ENCODE measurements at regions not wholly inside any gene's neighbourhood (a gene's known extent, or its start where the extent isn't known, plus 50 kb on each side); places are given as distances from the start of the nearest gene placed in this dataset.
"Not testable (repeated sequence)": the region's sequence is repeated elsewhere in the genome, so short reads cannot be mapped to it uniquely, and the experiment has no call there.

DNA sequence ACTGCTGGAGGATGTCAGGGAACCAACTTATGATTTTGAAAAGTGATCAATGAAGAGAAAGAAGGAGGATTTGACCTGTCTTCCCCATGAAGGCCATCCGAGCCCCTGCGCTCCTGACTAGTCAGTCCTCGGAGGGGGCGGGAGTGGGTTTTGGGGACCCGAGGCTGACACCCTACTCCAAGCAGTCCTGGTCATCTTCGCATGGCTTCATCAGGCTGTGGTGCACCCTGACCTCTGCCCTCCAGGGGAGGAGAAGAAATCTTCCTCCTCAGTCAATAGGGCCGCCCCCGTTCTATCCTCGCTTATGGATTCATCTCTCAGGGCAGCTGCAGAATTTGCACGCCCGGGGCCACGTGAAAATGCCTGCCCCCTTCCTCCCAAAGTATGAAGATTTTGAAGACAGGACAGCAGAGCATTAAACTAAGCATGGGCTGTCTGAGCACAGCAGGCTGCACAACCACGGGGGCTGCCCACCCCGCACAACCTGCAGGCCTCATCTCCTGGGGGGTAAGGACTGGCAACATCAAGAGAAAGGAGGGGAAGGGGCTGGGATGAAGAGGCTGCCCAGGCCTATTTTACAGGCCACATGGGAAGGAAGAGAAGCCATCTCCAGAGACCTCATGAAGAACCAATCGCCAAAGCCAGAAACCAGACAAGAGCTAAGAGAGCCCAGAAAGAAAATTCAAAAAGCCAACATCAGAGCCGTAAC, 138.1 kb upstream of the PHACTR3 start:
- no peak for DNase-seq

DNA sequence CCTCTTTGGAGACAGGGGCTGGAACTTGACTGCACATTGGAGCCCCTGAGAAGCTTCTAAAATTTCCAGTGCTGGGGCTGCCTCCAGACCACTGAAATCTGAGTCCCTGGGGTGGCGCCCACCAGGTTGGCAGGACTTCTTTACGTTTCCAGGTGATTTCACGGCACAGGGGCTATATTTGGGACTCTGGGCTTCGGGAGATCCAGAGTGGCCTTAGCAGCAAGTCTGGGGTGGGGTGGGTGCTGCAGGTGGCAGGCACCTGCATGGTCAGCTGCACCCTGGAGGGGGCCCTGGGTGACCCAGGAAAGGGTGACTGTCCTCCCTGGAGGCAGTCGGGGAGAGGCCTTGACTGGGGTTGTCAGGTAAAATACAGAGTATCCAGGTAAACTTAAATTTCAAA, 135.5 kb upstream of the PHACTR3 start:
- DNase-seq: no peak

DNA sequence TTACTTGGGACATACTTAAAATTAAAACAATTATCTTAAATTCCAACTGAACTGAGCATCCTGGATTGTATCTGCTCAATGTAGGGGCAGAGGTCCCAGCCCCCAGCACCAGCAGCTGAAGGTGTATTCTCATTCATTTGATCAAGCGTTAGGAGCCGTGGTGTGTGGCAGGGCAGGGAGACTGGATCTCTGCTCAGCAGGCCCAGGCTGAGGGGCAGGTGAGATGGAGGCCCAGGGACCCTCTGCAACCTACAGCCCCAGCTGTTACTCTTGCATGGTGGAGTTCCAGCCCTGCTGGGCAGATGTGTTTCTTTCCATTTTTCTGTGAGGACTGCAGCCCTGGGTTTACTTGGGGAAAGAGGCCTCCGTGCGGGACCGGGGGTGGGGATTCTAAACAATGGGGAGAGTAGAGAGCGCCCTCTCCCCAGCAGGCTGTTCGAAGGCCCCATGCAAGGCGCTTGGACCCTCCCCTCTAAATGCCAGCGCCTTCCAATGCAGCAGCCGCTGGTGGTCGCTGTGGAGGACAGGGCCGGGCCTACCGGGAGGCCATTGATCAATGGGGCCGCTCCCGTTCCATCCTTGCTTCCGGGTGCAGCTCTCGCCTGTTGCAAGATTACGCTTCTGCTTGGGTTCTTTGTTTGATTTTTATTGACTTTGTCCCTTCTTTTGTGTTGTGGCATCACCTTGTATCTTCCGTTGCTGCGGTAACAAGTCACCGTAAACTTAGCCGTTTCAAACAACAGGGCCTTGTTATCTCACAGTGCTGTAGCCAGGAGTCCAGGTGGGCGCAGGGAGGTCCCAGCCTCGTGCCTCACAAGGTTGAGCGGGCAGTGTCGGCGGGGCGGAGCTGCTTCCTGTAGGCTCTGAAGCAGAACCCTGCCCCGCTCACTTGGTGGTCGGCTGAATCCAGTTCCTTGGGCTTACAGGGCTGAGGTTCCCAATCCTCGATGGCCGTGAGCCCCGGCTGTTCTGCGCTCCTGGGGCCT, 134.8 kb upstream of the PHACTR3 start:
- no peak for DNase-seq

DNA sequence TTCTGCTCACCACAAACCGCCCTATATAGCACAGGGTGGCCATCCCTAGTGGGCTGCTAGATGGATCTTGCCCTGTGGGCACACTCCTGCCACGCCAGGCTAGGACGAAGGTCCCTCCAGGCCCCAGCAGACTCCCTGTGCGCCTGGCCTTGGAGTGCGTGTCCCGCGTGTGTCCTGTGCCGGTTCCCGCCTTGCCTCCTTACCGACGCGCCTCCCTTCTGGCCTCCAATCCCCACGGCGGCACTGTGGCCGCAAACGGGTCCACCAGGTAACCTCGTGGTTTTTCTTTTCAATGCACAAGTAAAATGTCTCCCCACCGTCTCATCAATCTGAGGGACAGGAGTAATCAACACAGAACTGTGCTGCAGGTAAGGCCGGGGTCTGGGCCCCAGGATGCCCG, 133.8 kb upstream of the PHACTR3 start:
- no peak for DNase-seq

DNA sequence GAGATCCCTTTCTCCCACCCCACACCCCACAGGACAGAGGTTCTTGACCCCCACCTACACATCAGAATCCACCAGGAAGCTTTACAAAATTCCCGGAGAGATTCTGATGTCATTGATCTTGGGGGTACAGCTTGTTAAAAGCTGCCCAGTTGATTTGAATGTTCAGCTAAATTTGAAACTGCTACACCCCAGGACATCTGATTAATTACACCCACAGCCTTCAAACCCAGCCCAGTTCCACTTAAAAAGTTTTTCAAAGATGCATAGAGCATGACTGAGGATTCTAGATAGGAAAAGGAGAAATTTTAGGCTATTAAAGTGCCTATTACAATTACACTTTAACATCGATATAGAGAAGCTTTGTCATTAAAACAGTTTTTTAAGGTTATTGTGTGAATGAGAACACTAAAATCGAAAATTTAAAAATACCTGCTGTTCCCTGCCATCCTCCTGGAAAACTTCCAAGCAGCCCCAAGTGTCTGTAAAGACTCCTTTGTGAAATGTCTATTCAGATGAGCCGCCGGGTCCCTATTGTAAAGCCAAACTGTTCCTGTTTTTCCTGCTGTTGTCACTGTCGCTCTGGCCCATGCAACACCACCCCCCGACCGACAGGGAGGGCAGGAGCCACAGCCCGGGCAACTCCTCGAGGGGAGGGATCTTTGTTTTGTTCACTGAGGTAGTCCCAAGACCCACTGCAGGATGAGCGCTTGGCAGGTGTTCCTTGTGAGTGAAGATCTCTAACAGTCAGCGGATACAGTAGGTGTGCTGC, 132.5 kb upstream of the PHACTR3 start:
- no peak for DNase-seq

DNA sequence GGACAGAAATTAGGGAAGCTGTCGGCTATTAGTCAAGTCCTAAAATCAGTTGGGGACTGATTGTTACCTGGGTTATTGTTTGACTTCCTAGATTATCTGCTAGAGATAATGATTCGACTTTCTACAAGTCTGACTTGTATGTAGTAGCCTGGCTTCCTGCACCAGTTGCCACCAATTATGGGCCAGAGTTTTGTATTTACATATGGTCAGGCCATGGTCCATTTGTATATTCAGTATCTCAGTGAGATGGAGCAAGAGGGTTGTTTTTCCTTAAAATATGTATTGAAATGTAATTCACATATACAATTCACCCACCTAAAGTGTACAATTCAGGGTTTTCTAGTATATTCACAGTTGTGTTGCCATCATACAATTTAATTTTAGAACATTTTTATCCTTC, 130.6 kb upstream of the PHACTR3 start:
- DNase-seq: no peak

DNA sequence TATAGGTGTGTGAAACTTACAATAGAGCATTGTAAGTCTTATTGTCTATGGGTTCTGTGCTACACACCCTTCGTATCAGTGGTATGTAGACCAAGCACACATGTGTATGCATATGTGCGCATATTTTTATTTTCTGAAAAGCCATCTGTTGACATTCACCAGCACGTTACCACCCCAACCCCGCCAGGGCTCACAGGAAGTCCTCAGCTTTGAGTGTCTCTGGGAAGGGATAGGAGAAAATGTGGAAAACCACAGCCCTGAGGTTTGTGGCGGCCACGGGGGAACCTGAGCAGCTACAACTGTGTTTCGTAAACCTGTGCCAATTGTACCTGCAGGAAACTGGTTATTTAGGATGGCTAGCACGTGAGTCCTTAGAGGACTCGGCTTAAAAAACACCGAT, 123.3 kb upstream of the PHACTR3 start:
- no peak for DNase-seq

DNA sequence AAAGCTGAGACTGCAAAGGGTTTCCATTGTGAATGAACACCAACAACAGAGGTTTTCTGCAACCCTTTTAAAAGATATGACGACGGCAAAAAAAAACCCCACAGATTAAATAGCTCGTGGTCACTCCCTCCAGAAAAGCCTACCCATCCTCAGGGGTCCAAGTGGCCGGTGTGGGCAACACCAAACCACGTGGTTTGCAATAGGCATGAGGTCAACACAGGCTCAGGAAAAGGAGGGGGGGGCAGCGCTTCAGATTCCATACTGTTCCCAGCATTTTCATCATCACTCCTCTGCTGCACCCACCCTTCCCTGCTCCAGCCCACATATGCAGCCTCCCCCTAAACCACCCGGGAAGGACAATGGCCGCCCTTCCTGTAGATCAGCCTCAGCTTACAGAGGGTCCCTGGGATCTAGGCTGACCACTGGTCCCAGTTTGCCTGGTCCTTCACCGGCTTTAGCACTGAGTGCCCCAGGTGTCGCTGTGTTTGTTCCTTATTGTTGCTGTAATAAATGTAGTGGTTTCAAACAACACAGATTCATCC, 122.8 kb upstream of the PHACTR3 start:
- DNase-seq: no peak

DNA sequence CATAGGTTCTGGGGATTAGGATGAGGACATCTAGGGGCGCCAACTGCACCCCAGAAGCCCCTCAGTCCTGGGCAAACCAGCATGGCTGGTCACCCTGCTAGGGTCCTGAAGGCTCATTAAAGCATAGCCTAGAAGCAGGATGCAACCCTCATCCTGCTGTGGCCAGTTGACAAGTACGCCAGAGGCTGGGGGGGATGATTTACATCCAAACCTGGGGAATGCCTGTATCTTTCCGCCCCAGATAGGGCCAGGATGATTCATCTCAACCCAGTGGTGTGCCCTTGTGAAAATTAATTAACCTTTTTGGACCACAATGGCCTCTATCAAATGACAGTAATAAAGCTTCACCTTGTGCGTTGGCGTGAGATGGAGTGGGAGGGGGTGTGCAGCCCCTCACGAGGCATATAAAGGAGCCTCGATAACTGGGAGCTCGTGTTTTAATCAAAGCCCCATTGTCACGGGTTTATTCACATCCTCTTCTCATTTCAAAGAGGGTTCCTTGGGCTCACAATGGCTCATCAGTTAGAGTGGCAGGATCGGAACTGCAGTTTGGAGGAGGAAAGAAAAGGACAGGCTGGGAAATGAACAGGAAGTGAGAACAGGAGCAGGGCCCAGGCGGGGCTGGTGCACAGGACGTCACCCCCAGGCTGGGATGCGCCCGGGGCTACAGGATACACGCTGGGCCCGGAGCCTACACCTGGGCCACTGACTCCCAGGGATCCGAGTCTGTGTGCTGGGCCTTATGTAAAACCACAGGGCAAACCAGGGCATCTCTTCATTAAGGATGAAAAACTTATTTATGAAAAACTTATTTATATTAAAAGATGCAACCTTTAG, 121.8 kb upstream of the PHACTR3 start:
- DNase-seq: no peak

DNA sequence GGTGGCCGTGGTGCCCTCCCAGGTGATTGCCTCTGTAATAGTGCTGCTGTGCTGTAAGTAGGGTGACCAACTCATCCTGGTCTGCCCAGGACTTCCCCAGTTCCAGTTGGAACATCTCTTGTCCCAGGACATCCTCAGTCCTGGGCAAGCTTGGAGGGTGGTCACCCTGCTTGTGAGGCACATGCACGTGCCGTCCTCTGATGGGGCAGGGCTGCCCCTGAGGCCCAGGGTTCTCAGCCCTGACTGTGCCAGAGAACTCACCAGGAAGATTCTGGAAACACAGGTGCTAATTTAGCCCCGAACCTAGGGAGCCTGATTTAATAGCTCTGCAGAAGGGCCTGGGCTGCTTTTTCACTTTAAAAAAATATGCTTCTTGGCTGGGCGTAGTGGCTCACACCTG, 120.9 kb upstream of the PHACTR3 start:
- no peak for DNase-seq

DNA sequence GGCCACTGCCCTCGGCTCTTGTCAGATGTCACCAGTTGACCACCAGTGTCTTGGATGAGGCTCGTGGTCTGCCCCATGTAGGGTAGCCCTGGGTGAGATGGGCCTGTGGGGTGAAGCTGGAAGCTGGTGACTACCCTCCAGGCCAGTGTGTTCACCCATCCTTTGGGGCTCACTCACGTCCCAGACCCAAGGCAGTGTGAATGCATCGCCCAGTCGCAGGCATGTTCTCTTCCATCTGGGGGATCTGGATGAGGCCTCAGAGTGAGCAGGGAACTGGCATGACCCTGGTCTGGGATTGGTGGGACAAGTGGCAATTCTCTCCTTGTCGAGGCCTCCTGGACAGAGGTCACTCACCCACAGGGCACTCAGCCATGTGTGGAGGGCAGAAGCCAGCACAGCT, 120.1 kb upstream of the PHACTR3 start:
- DNase-seq: no peak

DNA sequence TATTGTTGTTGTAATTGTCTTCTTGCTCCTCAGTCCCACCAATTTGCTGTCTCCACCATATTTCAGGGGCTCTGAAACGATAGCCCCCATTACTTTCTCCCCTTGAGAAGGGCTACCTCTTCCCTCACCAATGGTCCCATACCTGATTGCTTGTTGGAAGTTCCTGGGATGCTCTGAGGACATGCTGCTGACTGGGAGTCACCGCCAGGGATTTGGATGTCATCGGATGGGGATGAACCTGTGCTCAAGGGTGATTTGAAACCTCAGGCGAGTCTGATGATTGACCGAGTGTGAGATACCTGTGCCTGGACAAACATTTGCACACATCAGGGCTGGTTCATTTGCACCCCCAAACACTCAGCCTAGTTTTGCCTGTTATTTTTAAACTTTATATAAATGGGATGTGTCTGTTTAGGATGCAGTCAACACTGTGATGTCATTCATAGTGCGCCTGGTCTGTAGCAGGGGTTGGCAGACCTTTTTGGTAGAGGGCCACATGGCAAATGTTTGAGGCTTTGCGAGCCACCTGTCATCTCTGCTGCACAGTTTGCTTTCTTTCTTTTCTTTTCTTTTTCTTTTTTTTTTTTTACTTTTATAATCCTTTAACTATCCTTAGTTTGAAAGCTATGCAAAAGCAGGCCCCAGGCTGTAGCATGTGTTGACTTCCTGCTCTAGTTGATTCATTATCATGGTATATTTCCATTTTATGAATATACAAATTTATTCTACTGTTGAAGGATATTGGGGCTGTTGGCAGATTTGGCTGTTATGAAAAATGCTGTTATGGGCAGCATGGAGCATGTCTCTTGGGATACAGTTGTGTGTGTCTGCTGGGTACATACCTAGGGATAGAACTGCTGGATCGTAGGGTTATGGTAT, 118.5 kb upstream of the PHACTR3 start:
- no peak for DNase-seq

DNA sequence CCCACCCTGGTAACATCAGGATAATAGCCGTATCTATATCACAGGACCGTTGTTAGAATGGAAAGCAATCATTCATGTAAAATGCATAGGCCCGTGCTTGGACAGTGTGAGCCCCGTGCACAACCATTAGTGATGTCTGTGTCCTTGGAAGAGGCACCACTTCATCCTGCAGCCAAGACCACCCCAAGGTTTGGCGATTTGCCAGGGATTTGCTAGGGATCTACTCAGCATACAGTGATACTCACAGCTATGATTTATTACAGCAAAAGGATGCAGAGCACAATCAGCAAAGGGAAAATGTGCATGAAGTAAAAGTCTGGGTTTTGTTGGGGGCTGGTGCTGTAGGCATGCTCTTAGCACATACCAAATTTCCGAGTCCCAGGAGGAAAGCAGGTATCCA, 115.9 kb upstream of the PHACTR3 start:
- DNase-seq: not testable (repeated sequence)

DNA sequence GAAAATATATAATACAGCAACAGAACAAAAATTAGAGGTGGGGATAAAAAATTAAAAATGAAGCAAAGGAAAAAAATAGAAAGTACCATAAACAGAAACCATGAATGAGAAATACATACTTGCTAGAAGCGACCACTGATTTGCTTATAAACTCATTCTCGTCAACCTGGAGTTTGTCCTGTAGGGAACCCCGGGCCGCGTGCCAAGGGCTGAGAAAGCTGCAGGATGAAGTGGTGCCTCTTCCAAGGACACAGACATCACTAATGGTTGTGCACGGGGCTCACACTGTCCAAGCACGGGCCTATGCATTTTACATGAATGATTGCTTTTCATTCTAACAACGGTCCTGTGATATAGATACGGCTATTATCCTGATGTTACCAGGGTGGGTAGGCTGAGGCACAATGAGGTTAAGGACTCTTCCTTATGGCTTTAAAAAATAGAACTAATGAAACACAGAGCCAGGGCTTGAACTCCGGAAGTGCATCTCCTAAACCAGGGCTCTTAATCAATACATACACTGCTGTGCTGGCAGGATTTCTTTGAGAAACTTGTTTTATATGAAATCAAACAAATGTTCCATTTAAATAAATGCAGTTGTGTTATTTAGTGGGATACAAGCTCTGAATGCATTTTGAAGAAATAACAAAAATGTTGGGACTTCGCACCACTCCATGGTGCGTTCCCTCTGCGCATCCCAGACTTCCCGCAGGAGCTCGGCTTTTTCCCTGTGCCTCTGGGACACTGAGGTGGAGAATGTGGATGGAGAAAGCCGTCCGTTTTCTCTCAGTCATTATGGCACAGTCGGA, 113.9 kb upstream of the PHACTR3 start:
- DNase-seq: not testable (repeated sequence)

DNA sequence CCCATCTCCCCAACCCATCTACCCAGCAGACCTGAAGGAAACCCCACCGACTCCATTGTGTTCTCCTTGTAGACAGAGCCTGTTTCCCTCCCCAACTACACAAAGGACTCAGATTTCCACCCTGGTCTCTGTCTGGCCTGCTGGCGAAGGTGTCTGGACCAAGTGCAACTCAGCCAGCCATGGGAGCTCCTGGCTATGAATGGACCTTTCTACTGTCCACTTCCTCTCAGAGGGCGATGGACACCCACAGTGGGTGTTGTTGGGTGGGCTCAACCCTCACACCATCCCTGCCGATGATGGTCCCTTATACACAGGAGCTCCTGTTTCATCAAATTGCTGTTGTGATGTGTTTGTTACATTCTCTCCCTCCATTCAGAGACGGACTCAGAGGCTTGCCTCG, 112.5 kb upstream of the PHACTR3 start:
- no peak for DNase-seq

DNA sequence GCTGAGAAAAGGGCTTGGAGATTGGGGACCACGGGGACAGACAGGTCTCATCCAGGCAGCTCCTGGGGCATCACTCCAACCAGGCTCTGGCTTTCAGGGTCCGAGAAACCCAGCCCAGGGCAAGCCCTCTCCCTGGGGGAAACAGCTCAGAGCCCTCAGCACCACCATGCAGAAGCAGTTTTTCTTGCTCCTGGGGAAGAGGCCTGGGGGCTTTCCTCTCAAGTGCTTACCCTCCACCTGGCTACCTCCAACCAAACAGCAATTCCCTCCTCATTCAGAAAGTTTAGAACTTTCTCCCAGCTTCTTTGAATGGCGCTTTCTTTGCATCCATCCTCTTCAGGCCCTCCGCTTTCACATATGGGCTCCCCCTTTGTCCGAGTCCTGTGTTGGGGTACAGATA, 110.4 kb upstream of the PHACTR3 start:
- DNase-seq: no peak

DNA sequence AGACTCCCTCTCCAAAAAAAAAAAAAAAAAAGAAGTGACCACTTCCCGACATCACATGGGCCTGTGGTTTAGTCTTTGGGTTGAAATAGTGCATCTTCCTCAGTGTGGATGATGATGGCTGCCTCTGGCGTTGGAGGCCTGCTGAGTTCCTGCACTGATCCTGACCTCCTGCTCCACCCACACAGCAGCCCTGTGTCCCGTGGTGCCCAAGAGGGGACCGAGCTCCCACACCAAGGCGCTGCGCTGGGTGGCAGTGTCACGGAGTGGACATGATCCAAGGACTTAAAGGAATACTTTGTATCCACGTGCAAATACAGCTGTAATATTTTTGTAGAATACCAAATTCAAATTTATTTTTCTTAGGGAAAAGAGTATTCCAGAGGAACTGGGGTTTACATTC, 109.2 kb upstream of the PHACTR3 start:
- DNase-seq: no peak

DNA sequence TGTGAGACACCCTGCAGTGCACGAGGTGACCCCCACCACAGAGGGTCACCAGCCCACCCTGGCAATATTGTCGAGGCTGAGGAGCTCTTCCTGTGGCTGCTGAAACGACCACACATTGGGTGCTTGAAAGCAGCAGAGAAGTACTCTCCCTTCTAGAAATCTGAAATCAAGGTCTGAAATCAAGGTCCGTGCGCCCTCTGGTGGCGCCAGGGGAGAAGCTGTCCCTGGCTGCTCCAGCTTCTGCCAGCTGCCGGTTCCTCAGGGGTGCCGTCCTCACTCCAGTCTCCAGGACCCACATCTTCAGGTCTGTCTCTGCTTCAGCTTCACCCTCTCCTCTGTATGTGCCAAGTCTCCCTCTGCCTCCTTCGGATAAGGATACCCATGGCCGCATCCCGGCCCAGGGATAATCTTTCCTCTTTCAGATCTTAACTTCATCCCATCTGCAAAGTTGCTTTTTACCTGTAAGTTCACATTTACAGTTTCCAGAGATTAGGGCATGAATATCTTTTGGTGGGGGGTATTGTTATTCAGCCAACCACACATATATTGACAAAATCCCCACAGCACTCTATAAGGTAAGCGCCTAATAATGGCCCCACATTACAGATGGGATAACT, 108.3 kb upstream of the PHACTR3 start:
- peak; percentile 52 to 59 for DNase-seq

DNA sequence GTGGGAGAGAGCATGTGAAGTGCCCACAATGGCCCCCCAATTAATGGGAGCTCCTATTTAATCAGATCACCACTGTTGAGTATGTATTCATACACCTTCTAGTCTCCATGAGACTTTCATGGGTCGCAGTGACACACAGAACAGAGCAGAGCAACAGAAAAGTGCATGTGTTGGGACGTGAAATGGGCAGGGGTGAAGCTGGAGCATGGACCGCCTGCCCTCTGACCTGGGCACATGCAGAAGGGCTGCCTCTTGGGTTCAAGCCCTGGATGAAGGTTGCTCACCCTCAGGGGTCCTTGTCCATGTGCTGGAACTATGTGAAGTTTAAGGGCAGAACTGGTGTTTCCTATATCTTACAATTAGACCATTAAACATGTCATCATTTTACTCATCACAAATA, 106.0 kb upstream of the PHACTR3 start:
- DNase-seq: no peak

DNA sequence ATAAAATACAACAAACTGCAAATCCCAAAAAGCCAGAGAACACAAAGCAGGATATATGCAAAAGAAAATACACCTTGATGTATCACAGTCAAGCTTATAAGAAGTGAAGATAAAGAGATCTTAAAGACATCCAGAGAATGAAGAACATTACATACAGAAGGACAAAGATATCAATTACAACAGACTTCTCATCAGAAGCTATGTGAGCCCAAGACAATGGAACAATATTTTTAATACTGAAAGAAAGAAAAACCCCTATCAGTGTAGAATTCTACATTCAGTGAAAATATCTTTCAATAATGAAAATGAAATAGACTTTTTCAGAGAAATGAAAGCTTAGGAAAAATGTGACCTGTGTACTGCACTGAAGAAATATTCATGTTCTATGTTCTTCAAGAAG, 104.5 kb upstream of the PHACTR3 start:
- no peak for DNase-seq
